Stimulated activated CD4-positive, alpha-beta T cell treated with anti-CD3 and anti-CD28 coated beads, Interleukin-4, amount 100 ng/mL, for 24 hours (primary cell): ENCODE measurements at regions not wholly inside any gene's neighbourhood (a gene's known extent, or its start where the extent isn't known, plus 50 kb on each side); places are given as distances from the start of the nearest gene placed in this dataset.

ENCODE experiments used
- DNase-seq: peaks from one replicate; pipeline ENCODE4 v3.0.0-alpha.2; 2020

DNA sequence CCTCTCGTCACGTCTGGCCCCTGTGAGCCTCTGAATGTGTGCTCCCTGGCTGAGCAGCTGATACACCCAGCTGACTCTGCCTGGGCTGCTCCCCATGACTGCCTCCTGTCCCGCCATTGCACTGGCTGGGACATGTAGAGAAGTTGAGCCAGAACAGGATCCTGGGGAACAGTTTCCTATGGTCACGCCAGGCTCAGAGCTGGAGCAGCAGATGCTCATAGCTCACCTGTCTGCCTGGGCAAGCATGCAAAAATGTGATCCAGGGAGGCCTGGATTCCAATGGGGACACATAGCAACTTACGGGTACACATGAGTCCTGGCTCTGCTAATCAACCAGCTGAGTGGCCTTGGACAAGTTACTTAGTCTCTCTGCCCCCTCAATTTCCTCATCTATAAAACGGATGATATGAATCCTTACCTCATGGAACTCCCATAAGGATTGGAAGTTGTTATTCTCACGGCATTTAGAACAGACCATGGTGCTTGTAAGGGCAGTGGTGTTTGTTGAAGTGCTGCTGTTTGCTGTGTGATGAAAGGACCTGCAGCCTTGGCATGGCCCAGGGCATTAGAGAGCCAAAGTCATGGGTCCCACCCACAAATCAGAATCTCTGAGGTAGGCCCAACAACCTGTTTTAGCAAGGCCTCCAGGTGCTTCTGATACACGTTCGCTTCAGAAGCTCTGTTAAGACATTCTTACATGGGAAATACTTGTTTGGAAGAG is 150.3 kb upstream of the VANGL1 start:
- DNase-seq: no peak

DNA sequence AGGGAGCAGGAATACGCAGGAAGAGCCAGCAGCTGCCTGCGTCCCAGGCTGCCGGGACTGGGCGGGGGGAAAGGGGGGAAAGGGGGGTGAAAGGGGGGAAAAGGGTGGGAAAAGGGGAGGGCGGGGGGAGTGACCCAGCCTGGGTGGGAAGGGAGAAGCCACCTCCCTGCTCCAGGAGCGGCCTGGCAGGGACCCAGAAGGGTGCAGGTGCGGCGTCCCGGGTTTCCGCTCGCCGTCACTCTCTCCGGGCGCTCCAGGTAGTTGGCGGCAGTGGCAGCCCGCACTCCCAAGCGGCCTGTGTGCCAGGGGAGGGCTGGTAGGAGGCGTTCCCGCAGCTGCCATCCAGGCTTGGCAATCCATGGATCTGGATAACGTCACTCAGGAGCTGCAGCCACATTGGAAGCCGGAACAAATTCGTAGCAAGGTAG is 141.0 kb upstream of the NGF start:
- DNase-seq: no peak

- DNase-seq: no peak
Observed at GRCh38 chr1:115477071-115477470, 139.0 kb upstream of the NGF start.

DNA sequence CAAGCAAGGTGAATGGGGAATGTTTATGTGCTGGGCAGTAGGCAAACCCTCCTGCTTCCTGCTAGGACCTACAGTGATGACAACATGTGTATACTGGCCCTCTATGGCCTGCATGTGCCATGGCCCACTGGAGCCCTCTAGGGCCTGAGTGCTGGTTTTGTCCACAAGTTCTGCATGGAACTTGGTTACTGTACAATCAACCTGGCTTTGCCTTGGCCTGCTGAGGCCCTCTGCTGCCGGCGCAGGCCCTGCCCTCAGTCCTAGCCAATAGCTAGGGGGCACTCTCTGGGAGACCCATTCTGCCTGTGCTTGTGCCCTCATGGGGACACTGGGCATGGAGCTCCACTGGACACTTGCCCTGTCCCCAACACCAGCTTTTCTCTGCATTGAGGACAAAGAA is 138.6 kb upstream of the NGF start:
- DNase-seq: no peak

- no peak for DNase-seq
Observed at GRCh38 chr1:115475901-115476300, 137.9 kb upstream of the NGF start.

DNA sequence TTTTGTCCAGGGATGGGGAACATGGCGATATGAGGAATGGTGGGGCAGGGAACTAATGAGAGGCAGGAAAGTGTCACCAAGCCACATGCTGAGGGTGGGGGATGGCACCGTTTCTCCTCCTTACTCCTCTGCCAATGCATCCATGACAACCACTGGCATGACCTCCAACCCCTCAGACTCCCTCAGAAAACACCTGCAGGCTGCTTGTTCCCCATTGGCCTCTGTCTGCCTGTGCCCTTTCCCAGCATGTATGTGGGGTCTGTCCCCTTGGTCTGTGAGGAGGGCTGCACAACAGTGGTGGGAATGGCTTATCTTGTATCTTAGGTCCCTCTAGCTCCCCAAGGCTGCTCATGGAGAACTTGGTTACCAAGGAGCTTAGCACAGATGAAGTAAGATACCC is 137.2 kb upstream of the NGF start:
- DNase-seq: no peak

GRCh38 chr1:115473986-115474565 is 136.0 kb upstream of the NGF start:
- no peak for DNase-seq

DNA sequence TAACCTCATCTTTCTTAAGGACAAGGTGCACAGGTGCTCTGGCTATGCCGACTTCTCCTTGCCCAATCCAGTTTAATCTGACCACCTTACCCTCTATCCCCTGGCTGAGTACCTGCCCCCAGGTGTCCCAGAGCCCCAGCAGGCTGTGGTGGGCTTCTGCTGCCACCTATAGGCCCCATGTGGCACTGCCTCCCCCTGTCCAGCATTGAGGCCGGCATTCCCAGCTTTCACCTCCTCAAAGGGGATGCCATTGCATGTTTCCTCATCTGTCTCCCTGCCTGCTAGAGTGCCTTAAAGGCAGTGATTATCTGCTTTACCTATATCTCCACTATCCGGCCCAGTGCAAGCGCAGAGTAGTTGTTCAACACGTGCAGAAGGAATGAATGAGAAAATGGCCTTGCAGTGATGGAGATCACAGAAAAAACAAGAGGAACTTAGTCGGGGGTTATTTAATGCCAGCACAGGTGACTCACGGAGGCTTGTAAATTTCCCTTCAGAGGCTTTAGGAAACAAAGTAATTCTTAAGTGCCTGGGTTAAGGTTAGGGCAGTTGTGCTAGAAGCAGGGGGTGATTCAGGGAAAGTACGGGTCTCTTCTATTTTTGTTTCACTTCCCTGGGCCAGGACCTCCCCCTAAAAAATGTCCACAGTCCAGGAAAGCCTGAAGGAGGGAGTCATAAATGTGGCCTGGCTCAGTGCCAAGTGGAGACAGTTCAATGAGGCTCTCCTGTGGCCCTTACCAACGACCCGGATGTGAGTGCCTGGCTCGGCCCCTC is 131.8 kb upstream of the NGF start:
- peak; percentile 17 for DNase-seq

DNA sequence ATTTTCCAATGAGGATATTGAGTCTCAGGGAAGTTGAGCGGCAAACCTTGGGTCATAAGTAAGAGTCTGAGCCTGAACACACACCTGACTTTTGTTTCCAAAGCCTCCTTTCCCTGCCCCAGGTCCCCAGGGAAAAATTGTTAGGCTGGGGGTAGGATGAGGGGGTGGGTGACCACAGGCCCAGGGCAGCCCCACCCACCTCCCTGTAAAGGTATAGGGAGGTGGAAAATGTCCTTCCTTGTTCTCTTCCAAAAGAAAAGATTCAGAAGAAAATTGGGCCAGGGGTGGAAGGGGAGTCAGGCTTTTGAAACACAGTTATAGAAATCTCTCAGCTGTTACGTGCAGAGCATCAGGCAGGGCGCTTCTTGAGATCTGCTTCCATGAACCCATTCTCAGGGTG is 129.7 kb upstream of the NGF start:
- no peak for DNase-seq

GRCh38 chr1:115467196-115467595 is 129.1 kb upstream of the NGF start:
- DNase-seq: no peak

DNA sequence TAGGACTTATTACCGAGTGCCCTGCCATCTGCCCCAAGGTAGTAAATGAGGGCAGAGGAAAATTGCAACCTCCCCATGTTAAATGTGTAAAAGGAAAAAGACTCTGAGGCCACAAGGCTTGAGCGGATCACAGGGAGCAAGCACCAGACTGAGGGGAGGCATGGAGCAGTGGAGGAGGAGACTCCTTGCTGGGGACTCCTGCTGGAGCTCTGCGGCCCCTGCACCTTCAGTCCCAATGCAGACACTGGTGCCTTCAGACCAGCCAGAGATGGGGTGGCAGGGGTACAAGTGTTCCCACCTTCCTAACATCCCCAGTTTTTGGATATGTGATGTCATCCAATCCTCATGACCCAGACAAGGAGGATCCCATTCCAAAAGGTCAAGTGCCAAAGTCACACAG is 128.4 kb upstream of the NGF start:
- no peak for DNase-seq

GRCh38 chr1:115465802-115466363 is 127.8 kb upstream of the NGF start:
- DNase-seq: no peak

DNA sequence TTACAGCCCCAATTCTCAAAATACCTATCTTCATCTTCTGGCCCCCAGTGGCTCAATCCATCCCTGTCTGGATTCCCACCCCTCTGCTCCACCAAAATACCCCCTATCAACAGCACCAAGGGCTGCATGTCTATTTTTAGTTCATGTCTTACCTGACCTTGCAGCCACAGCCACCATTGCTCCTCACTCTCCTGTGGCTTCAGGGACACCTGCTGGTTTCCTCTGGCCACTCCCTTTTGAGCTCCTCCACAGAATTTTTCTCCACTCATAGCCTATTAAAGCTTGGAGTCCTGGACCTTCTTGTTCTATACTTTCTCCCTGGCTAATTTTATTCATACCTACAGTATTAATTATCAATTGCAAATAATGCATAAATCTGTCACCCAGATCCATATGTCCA is 125.3 kb upstream of the NGF start:
- no peak for DNase-seq

DNA sequence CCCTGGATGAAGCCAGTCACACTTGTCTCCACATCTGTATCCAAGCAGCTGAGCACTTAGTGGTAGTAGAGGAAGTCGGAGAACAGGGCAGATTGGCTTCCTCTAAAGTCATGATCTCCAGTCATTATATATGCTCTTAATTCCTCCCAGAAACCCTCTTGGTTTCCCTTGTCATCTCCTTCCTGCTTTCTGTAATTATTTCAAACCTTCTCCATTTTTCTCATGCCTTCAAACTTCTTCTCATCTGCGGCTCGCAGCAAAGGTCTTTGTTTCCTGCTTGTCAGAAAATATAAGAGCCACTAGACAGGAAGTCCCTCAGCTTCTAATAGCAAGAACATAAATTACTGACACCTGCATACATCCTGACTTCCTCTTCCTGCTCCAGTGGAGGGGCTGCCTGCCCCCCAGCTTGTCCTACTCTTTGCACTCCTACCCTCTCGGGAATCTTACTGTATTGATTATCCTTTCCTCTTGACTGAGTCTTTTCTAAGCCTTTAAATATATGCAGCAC is 124.6 kb upstream of the NGF start:
- no peak for DNase-seq

DNA sequence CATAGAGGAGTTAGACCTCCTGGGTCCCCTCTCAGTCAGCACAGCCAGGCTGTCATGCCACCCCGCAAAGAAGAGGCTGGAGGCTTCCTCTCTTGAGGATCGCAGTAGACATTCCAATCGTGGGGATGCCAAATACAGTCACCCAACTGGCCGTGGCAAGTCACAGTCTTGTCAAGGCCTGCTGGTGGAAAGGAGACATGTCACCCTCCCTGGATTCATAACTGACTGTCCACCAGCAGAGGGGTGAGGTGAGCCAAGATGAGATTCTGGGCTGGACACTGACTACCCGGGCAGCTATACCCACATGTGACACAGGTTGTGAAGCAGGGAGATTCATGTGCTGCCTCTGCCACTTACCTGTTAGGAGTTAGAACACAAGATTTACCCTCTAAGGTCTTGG is 123.5 kb upstream of the NGF start:
- no peak for DNase-seq

- DNase-seq: no peak
Observed at GRCh38 chr1:115459161-115459560, 121.1 kb upstream of the NGF start.

DNA sequence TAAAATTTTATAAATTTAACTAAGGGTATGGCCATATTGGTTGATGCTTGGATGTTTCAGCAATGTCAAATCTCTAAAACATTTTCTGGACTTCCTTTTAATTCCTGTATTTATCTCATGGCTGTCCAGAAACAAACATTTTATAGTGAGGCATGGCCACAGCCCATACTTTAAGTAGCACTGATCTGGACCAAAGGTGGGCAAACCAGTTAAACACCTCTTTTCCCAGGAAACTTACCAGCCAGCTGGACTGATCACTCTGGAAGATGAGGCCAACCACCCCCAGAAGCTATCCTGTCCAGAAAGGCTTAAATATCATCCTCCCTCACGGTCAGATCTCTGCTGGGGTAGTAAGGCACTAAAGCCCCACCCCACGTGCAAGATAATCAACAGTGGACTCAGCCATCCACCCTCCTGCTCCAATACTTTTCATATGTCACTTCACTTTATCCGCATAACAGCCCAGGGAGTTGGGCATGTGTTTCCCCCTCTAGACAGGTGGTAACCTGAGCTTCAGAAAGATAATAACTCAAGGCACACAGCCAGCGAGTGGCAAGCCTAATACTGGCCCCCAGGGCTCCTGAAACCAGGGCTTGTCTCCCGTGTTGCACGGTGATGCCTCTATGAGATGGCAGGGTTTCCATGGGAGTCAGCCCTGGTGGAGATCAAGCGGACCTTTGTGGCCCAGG is 120.5 kb upstream of the NGF start:
- no peak for DNase-seq

DNA sequence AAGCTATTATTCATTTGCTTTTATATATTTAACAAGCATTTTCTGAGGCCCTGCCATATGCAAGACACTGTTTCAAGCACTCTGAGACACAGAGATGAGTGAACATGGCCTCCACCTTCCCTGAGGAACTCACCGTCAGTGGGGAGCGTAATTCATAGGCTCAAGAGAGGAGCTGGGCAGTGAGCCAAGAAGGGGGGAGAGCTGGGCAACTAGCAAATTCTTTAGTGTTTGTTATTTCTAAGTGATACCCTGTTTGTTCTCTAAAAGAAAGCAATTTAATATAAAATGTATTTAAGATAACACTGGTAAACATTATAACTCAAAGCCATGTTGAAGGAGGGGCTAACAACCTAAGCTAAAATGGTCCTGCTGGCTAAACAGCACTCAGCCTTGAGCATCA is 119.2 kb upstream of the NGF start:
- no peak for DNase-seq

DNA sequence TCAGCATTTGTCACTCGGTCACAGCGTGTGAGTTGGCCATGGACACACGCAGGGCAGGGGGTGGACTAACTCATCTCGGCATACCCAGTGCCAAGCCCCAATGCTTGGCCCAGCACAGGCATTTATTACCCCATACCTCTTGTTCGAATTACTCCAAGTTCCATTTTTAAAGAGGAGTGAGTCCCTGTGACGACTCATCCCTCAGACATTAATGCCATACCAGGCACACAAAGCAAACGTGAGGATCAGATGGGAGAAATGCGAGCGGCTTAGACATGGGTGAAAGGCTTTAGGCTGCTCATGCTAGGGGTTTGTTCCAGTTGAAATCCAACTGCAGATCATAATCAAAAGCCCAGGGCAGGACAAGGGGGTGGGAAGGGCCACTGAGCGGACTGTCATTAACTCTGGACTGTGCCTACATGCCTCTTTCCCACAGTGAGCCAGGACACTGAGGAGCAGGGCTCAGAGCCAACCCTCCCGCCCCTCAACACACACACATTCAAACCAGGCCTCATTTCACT is 118.5 kb upstream of the NGF start:
- no peak for DNase-seq

- DNase-seq: no peak
Observed at GRCh38 chr1:115454837-115455511, 116.9 kb upstream of the NGF start.

GRCh38 chr1:115453666-115454065 is 115.6 kb upstream of the NGF start:
- no peak for DNase-seq
